CD4-positive, alpha-beta T cell treated with Interleukin-10 for 1 hour (primary cell): ENCODE measurements at regions not wholly inside any gene's neighbourhood (a gene's known extent, or its start where the extent isn't known, plus 50 kb on each side); places are given as distances from the start of the nearest gene placed in this dataset.
"Not testable (repeated sequence)": the region's sequence is repeated elsewhere in the genome, so short reads cannot be mapped to it uniquely, and the experiment has no call there.

Source experiments
- DNase-seq: peaks from one replicate; pipeline ENCODE4 v3.0.0-alpha.2; 2020

DNA sequence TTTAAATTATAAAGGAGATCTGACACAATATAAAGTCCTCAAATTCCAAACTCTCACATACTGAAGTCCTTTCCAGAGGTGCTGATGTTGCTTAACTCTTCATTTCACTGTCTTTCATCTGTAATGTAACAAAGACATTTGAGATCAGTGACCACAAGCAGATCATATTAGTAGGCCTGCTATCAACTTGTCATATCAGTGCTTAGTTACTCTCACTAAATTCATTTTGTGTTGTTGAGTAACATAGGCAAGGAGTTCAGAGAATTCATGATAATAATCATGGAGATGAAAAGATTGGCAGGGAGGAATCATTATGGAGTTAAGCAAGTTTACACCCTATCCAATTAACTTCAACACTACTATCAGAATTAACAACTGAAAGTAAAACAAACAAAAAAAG lies 571.0 kb upstream of the ARRDC3 start:
- no peak for DNase-seq

DNA sequence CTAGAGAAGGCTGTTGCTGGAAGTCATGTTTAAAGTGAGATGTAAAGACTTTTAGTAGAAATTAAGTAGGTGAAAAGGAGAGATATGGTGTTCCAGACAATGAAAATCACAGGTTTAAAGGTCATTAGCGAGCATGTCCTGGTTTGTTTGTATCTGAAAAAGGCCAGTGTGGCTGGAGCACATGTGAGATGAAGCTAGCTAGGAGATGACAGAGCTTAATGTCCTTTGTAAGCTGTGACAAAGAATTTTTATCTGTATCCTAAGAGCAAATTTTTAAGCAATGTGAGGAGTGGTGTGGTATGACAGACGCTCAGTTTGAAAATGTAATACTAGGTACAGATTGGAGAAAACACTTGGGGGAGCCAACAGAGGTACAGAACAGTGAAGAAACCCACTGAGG lies 567.2 kb upstream of the ARRDC3 start:
- no peak for DNase-seq

DNA sequence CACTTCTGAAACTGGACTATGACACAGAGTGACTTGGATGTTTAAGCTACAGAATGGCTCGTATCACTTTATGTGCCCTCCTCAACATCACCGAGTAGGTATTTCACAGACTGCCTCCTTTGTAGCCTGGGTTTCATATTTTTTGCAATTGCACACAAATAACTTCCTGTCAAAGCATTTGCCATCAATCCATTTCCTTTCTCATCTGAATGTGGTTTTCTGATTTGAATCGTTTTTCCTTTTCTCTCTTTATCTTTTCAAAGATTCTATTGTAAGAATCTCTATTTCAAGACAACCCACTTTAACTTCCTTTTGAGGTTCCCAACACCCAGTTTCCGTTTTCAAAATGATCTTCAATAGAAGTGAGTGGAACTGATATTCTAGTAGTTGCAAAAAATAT lies 563.8 kb upstream of the ARRDC3 start:
- no peak for DNase-seq

- no peak for DNase-seq
Observed at GRCh38 chr5:91941588-91941987, 558.5 kb upstream of the ARRDC3 start.

DNA sequence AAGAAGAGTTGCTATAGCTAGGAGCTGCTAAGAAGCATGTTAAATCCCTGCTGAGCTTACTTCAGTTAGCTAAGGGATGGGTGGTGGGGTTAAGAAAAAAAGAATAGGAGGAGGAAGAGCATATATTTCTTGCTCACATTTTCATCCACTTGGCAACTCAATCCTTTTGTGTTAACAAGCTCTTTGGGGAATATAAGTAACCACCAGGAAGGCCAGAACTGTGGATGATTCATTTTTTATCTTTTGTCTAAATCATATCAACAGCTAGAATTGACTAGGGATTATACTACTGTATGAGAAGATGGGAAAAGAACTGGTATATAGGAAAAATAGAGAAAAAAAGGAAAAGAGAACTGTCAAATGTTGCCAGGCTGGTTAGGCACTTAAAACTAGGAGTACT lies 555.3 kb upstream of the ARRDC3 start:
- no peak for DNase-seq

- no peak for DNase-seq
Observed at GRCh38 chr5:91937121-91937520, 554.0 kb upstream of the ARRDC3 start.

DNA sequence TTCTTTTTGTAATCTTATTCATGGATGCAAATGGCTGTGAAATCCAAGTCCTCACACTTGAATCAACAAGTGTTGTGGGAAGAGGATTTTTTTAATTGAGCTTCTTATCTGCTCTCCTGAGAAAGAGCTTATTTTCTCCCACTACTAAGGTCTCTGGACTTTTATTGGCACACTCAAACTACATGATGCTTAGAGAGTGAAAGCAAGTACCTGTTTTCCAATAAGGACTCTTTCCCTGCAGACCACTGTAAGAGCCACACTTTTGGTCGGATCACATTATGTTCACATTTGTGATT lies 546.4 kb upstream of the ARRDC3 start:
- DNase-seq = no peak

DNA sequence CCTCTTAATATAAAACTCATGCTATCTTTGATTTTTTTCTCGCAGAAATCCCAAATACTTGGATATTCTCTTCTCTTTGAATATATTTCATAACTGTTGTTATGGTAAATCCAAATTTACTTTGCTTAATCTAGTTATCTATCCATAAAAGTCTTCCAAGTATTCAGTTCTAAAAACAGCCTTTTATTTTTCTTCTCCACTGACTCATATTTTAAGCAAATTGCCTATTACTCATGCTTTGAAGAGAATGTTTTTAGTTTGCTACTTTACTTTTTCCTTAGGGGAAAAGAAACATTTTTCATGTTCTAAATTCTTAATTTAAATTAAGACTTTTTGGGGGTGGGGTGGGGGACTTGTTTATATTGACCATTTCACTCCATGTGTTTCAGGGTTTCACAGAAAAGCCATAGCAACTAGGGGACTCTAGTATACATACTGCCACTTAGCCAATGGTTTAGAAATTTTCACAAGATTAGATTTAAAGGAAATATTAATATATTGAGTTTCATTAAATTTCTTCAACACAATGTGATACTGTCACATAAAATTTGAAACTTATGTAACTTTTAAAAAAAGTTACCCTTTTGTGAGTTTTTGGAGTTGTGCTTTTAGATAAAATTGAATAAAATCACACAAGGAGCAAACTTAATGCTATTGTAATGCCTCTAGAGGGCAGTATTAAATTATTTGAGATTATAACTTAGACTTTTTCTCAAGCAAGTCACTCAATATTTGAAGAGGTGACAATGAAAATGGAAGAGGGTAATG lies 545.8 kb upstream of the ARRDC3 start:
- no peak for DNase-seq

DNA sequence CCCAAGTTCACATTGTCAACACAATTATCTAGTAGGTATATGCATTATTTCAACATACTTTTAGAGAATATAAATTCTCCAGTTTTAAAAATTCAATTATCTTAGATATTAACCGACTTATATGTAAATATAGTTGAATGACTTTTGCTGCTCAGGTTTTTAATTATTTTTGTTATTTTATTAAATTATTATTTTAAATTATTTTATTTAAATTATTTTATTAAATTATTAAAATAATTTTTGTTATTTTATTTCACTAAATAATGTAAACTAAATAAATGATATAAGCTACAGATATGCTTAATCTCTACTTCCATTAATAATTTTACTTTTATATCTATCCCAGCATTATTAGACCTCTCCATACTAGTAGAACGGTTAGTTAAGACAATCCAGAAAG lies 544.3 kb upstream of the ARRDC3 start:
- no peak for DNase-seq

DNA sequence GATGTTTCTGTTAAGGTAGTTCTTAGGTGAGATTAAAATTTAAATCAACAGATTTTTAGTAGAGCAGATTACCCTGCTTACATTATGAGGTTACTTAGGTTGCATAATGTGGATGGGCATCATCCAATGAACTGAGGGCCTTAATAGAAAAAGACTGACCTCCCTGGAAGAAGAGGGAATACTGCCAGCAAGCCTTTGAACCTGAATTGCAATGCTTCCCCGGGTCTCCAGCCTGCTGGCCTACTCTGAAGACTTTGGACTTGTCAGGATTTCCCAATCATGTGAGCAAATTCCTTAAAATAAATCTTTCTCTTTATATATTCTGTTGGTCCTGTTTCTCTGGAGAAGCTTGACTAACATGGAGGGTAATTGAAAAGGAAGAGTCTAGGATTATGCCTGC lies 542.1 kb upstream of the ARRDC3 start:
- DNase-seq = no peak

DNA sequence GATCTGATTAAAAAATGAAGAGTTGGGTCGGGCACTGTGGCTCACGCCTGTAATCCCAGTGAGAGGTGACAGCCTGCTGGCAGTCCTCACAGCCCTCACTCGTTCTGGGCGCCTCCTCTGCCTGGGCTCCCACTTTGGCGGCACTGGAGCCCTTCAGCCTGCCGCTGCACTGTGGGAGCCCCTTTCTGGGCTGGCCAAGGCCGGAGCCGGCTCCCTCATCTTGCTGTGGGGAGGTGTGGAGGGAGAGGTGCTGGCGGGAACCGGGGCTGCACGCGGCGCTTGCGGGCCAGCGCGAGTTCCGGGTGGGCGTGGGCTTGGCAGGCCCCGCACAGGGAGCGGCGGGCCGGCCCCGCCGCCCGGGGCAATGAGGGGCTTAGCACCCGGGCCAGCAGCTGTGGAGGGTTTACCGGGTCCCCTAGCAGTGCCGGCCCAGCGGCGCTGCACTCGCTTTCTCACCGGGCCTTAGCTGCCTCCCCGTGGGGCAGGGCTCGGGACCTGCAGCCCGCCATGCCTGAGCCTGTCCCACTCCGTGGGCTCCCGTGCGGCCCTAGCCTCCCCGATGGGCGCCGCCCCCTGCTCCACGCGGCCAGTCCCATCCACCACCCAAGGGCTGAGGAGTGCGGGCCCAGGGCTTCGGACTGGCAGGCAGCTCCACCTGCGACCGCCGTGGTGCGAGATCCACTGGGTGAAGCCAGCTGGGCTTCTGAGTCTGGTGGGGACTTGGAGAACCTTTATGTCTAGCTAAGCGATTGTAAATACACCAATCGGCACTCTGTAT lies 534.1 kb upstream of the ARRDC3 start:
- DNase-seq = not testable (repeated sequence)

DNA sequence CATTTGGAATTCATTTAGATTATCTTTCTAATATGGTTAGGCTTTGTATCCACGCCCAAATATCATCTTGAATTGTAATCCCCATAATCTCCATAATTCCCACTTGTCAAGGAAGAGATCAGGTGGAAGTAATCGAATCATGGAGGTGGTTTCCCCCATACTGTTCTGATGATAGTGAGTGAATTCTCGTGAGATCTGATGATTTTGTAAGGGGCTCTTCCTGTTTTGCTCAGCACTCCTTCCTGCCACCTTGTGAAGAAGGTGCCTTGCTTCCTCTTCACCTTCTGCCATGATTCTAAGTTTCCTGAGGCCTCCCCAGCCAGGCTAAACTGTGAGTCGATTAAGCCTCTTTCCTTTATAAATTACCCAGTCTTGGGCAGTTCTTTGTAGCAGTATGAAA lies 527.5 kb upstream of the ARRDC3 start:
- no peak for DNase-seq

- DNase-seq = no peak
Observed at GRCh38 chr5:91910247-91910646, 527.1 kb upstream of the ARRDC3 start.

DNA sequence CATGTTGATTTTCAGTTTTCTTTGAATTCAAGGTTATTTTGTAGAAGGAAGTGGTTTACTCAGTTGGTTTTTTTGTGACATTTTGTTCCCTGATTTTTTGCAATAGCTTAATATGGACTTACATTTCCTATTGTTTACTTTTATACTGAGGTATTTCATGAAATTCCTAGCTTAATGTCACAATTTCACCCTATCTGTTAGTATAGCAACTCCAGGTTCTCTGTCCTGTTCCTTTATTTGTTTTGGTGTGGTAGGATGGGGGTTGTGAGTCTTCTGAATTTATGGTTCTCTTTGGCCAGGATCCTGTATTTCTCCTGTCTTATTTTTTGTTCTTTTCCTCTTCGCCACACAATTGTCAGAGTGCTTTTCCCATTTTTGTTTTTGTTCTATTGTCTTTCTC lies 523.4 kb upstream of the ARRDC3 start:
- DNase-seq = no peak

DNA sequence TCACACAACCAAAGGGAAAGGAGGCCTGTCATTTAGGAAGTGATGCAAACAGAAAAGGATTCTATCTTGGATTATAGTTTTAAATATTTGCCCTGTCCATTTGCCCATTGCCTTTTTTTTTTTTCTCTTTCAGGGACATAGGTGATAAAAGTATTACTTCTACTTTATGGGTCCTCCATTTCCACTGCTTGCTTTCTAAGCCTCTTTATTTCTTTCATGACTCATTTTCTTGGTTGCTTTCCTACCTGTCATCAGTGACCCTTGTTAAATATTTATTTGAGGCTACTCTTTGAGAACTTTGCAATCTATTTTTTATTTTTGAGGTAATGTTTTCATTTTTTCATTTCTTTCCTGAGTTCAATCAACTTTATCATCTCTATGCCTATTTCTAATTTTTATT lies 522.9 kb upstream of the ARRDC3 start:
- no peak for DNase-seq

DNA sequence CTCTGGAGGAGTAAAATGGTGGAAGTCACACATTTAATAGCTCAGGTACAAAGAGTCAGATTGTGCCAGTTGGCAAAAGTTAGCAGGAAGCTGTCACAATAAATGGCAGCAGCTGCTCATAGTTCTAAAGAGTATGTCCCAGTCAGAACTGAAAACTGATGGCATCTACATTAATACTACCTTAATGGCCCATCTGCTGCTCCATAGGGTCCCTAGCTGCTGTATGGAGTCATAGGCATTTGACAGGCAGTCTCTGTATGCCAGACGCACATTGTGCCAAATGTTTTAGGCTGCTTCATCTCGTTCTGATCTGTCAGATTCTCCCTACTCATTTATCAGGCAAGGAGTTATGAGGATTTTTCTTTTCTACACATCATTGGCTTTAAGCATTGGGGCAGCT lies 515.8 kb upstream of the ARRDC3 start:
- DNase-seq = no peak

- DNase-seq = no peak
Observed at GRCh38 chr5:91898019-91898418, 514.9 kb upstream of the ARRDC3 start.

GRCh38 chr5:91888810-91889209 lies 505.7 kb upstream of the ARRDC3 start:
- no peak for DNase-seq

DNA sequence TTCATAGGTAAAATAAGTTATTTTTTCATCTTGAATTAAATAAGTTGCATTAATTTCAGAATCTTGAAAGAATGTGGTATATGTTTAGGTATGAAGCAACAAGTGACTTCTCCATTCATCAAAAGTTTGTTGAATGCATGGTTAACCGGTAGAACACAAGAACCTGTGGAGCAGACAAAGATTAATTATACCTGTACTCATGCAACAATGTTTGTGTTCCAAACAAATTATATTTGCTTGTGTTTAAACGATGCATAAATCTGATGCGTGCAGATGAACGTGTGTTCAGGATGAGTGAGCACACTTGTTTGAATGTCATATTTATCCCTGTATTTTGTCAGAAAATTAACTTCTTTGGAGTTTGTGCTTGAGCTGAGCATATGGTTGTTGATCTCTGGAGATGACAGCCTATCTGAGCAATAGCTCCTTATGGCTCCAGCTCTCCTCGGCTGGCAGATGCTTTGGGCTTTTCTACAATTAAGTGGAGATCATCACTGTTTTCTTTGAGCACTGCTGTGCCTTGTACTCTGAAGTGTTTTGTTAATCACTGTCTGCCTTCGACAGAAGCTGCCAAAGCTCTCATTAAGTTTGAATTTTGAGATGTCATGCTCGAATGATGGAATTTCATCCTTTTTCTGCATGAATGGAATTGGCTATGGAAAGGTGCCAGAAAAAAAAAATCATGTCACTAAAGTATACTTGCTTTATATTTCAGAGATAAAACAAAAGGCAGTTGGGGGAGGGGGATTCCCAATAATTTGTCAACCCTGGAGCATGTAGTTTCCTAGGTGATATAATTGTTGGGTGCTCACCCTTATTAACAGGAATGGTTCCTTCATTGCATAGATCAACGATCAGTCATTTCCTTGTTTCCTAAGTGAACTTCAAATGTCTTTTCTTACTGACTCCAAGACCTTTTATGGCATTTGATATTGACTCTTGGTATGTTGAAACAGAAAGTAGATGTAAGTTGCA lies 502.5 kb upstream of the ARRDC3 start:
- no peak for DNase-seq

DNA sequence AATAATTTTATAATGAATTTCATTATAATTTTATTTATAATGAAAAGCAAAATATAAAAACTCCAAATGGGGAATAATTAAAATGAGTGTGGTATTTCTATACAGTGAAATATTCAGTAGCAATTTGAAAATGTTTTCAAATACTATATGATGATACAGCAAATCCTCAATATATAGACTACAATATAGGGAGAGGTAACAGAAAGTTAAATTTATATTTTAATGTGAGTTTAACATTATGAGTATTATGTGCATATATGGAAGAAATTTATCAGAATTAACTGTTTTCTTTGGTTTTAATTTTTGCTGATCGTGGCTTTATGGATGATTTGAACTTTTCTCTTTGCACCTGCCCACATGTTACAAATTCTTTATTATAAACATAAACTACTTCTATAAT lies 500.9 kb upstream of the ARRDC3 start:
- DNase-seq = no peak

GRCh38 chr5:91875196-91875779 lies 492.2 kb upstream of the ARRDC3 start:
- DNase-seq = no peak

GRCh38 chr5:91867799-91868198 lies 484.7 kb upstream of the ARRDC3 start:
- DNase-seq = no peak

- DNase-seq = no peak
Observed at GRCh38 chr5:91865915-91866314, 482.8 kb upstream of the ARRDC3 start.
